ENCODE measurements at regions not wholly inside any gene's neighbourhood (a gene's known extent, or its start where the extent isn't known, plus 50 kb on each side); places are given as distances from the start of the nearest gene placed in this dataset.

DNA sequence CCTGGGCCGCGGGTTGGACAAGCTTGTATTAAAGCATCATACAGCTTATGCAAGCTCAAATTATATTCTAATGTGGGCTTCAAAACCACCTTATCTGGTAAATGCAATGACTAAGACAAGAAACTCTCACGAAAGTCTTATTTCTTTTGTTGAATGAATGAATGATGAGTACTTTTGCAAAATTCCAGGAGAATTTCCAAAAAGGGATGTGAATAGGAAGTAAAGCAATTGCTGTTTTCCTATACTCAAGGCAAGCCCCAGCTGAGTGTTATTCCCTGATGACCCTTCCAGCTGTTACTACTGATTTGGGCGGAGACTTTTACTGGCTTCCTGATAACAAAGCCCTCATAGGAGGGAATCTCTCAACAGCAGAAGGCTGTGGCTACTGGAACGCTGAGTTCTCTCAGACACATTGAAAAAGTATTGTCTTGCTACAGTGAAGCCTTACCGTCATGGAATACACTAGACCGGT lies 162.8 kb downstream of the SREK1 start:
- DNase-seq, result no peak

DNA sequence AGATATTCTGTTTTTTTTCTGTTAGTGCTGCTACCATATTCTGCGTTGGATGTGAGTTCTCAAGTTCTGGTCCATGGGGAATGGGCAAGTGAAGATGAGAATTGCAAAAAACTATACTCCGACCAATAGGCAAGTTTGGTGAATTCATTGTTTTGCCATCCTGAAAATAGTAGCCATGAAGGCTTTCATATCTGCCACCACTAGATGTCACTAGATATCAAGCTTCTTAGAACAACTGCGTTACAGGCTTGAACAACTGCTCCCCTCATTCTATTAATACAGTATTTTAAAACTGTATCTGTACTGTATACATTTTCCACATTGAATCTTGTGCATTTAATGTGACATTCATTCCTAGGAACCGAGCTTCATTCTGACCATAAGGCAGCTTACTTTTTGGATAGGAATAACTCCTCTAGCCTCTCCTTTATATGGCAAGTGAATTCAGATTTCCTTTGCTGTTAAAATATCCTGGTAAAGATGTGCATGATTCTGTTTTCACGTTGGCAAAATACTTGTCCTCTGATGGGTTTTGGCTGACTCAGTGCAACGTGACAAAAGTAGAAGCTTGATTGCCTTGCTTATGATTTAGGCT lies 163.6 kb downstream of the SREK1 start:
- DNase-seq, result peak; percentile 46

DNA sequence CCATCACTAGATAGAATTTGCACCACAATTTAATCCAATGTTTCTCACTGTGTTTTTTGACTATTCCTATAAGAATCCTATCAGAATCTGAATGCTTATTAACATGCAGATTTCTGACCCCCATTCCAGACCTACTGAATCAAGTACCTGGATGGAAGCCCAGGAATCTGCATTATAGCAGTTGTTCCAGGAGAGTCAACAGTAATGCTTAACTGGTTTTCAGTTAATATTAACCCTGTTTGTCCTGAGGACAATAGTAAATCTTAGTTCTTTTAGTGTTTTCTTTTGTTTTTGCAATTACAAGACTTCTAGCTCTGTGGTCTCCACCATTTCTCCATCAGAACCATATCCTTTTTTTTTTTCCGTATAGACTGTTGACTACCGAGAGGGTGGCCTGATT lies 168.2 kb downstream of the SREK1 start:
- DNase-seq, result no peak

DNA sequence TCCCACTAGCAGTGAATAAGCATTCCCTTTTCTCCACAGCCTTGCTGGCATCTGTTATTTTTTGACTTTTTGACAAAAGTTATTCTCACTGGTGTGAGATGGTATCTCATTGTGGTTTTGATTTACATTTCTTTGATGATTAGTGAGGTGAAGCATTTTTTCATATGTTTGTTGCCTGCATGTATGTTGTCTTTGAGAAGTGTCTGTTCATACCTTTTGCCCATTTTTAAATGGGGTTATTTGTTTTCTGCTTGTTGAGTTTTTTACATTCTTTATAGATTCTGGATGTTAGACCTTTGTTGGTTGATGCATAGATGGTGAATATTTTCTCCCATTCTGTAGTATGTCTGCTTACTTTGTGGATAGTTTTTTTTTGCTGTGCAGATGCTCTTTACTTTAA lies 171.7 kb downstream of the SREK1 start:
- no peak for DNase-seq

DNA sequence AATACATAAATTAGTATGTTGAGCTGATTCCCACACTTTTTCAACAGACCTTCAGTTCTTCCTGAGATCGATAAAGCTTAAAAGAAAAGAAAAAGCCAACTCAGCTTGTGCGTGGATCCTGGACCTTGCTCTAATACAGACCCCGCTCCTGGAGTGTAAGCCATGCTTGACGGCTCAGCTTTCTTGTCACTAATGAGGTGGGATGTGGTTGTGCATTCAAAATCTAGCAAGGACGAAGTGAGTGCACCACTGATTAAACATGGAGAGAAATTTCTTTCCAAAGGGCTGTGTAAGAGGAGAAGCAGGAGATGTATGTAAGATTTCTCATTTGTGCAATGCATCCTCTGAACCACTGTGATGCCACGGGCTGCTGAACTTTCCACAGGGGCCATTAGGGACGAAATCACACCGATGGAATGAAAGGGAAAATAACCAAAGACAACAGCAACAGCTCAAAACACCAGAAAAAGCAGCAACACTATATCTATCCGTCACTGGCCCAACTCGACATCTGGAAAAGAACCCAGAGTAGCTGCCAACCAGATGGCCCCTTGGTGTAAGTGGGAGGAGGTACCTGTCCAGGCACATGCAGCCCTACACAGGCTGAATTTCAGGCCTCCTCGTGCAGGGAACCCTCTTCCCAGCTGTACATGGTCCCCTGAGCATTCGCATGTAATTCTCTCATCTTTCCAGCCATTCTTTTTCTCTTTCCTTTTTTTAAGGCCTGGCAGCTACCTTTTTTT lies 178.9 kb downstream of the SREK1 start:
- DNase-seq, result no peak

DNA sequence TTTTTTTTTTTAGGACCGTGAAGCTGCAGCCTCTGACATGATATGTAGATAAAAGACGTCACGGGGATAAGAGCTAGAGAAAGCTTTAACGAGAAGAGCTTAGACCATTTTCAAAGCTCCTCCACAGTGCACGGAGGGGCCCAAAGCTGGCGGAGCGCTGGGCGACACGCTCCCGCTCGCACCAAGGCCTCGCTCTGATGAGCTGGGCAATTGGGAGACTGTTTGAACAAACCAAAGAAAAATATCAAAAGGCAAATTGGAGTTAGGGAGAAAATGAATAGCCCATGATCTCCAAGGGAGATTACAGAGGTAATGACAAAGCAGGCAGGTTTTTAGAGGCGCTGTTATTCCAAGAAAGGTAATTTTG lies 179.4 kb downstream of the SREK1 start:
- no peak for DNase-seq

DNA sequence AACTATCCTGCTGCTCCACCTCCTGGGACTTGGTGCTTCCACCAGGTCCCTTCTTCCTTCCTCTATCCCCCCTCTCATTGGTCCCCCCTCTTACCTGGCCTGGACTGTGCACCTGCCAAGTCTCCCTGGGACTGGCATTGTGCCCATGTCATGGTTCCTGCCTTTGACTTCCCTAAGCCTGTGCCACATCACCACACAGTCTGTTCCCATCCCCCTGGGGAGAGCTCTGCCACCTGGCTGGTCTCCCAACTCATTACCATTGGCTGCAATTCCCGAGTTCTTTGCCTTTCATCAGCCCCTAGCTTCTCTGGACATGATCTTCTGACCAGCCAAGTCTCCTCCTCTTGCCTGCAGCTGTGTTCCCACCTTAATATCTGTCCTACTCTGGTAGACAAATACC lies 180.3 kb downstream of the SREK1 start:
- DNase-seq, result peak; percentile 59

DNA sequence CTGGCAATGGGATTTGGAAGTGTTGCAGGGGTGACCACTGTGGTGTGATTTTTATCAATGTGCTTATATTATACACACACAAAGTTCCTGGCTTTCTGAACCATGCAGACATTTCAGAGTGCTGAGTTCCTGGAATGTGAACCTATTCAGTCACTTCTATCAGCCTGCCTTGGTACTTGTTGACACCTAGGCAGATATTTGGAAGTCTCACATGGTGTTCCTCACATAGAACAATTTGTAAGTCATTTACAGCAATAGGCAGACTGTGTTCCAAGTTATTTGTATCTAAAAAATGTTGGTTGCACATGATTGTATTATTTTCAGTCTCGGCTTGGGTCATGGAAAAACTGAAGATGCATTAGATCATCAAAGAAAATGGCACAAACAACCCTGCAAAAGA lies 182.2 kb downstream of the SREK1 start:
- DNase-seq, result no peak

DNA sequence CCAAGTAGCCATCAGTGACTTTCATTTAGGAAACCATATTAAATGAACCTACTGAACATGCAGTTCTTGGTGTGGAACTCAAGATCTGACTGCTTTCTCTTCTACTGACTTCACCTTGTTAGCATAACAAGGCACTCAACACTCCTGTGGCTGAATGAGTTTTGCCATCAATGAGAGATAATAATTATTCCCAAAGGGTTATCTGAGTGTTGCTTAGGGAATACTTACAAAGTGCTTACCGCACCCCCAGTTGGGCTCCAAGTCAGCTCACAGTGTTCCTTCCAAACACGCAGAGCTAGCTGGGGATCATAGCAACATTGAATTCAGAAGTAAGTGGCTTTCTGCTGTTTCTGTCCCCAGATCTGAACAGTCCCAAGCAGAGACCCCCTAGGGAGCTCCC lies 182.9 kb downstream of the SREK1 start:
- no peak for DNase-seq

DNA sequence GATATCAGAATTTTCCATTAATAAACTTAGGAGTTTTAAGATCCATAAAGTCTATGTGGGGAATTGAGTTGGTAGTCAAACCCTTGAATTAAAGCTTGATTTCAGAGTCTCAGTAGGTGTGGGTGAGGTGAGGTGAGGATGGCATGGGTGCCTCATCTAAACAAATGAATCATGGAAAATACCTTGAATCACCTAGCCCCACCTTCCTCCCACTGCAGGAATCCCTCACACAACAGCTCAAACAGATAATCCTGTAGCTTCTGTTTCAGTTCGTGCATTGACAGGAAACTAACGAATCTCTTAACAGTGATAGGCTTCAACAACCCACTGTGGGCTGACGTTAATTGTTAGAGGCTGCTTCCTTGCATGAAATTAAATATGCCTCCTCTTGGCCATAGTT lies 185.0 kb downstream of the SREK1 start:
- DNase-seq, result no peak

DNA sequence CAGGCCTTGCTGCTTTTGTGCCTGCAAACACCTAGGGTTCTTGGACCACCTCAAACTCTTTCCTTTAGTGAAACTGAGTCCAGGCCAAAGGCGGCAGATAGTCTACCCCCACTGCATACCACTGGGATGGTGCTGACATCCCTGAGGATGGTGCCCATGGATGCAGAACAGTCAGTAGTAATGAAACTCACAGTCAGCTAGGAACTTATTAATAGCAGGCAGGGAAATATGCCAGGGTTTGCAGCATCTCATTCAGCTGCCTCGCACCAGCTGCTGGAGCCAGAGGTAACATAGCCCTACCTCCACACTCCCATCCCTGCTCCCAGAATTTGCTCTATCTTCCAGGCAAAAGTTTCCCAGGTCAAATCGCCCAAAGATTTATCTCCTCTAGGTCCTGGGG lies 189.1 kb downstream of the SREK1 start:
- no peak for DNase-seq

DNA sequence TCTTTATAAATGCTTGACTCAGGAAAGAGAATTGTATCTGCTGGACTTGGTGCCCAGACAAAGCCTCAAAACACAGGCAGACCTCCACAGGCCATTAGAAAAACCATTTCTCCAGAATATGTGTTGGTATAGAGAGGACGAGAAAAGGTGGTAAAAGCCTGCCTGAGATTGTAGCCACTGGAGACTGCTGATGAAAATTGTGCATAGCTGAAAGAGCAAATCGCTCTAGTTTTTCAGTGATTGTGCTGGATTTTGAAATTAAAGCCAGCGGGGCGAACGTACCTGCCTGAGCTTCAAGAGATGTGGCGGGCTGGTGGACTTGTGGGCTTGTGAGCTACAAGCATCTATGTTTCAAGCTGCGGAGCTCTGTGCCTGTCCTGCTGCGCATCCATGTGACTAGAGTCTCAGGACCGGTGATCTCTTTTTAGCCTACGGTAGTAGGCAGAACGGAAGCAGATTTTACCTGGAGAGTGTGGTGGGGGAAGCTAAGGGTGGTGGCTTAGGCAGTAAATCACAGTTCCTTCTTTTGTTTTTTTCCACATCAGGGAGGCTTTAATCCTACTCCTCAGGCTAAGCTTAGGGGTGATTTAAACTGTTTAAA lies 193.6 kb downstream of the SREK1 start:
- DNase-seq, result no peak

DNA sequence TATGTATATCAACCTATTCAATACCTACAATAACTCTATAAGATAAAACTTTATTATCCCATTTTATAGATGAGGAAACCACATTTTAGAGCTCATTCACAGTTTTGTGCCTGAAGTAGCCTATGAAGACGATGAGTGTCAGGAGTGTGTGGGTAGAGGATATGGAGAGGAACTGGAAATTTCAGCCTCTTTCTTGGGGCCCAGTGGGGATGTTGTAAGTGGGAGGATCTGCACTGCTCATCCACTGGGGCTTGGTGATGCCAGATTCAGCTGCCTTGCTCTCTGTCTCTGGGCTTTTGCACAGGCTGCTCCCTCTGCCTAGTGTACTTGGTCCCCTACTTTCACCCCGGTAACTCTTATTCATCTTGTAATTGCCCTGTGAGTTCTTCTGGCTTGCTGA lies 194.7 kb downstream of the SREK1 start:
- DNase-seq, result no peak

DNA sequence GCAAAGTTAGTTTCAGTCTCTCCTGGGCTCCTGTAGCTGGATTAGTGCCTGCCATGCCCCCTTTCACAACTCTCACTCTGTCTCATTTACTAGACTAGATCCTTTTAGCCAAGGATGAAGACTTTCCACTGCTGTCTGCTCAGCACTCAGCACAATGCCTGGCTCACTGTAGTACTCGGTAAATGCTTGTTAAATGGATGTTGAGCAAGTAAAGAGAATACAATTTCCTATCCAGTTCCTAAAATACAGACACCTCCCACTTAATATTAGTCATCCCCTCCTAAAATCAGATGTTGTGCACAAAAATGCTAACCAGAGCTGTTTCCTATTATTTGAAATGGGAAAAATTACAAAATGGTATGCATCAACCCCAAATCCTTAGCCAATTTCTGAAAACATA lies 195.8 kb downstream of the SREK1 start:
- no peak for DNase-seq

DNA sequence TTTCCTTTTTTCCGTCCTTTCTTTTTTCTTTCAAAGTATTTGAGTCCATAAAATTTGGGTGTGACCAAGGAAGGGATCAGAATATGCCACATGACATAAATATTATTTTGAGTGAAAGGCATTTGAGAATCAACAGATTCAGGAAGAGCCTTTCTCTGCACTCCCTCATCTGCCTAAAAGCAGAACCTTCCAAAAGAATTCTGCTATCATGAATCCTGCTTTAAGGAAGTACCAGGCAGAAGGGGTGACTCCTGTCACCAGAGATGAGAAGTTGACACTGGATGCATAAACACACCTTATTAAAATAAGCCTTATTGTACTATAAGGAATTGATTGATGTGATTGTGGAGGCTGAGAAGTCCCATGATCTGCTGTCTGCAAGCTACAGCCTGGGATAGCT lies 196.7 kb downstream of the SREK1 start:
- no peak for DNase-seq

DNA sequence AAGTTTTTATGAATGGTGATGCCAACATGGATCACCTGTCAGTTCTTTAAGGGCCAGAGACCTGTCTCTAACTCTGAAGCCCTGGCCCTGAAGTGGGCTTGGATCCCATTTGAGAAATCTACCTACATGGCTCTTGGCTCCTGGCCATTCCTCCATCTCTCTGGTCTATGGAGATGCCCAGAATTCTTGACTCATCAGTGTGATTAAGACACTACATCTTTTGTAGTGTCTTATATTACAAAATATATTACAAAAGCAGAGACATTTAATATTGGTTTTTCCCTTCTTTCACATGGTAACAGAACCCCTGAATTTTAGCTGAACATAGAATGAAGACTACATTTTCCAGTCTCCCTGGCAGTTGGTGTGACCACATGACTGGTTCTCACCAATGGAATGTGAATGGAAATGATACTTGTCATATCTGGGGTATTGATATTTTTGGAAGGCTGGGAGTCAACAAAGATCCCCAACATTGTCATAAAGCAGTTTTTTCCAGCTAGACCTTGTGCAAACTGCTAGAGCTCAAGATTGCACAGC lies 198.3 kb downstream of the SREK1 start:
- no peak for DNase-seq

DNA sequence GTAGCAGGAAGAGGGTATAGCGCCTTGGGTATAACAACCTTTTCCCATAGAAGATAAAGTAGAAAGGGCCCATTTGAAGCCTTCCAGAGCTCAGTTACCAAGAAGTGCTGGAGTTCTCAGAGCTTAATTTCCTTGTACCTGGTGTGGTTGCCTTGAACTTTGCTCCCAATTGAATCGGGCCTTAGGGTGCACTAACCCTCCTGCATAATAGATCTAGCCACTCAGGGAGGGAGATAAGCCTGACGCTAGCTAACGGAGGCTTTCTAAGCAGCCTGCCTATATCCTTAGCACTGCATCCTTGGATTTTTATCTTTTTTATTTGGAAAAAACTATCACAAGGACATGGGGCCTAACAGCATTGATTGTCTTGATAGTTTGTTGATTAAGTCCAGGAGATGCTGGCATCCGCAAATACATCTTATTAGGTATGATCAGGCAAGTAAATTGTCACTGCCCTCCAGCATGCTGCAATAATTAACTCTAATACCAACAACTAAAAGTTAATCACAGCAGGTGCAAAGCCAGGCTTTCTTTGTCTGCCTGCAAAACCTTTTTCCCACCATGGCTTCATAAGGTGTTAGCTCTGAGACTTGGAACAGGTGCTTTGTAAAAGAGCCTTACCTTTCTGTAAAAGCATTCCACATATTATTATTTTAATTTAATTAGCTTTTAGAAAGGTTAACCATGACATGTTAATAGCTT lies 199.4 kb downstream of the SREK1 start:
- DNase-seq, result peak; percentile 23

DNA sequence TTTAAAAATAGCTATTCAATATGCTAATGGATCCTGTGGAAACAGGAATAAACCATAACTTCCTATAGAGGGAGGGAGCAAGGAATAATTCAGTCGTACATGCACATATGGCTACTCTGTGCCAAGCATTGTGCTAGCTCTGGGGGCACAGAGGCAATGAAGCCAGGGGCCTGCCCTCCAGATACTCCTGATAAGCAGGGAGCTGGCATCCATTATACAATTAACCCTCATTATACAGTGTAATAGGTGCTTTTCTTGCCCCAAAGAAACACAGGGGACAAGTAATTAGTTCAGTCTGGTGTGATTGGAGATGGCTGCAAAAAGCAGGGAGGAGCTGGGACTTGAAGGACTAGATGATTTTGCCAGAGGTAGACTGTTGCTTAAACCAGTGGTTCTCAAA lies 200.4 kb downstream of the SREK1 start:
- no peak for DNase-seq

DNA sequence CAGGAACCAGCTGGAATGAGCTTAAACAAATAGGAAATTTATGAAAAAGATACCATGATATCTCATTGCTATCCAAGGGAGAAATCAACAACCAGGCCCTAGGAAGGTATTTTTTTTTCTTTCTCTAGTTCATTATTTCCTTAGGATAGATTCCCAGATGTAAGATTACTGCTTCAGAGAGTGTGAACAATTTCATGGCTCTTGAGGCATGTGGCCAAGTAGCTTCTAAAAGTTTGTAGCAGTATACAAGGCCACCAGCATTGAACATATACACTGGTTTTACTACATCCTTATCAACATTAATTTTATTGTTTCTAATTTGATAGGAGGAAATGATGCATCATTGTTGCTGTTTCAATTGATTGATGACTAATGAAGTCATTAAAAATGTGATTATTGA lies 201.2 kb downstream of the SREK1 start:
- DNase-seq, result no peak

DNA sequence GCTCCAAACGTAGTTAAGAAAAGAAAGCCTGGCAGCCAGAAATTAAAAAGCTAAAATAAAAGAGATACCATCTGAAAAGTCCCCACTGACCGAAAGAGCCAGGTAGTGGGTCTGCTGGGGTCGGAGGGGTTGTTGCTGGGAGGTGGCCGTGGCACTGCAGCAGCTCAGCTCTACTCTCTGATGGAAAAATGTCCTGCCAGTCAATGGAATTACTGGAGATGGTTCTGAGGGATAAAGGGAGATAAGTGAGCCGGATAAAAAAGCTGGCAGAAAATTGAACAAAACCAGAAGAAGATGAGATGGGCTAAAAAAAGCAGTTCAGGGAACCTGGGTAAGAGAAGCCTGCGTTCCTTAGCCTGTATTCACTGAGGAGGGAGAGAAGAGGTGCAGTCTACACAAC lies 202.8 kb downstream of the SREK1 start:
- no peak for DNase-seq

DNA sequence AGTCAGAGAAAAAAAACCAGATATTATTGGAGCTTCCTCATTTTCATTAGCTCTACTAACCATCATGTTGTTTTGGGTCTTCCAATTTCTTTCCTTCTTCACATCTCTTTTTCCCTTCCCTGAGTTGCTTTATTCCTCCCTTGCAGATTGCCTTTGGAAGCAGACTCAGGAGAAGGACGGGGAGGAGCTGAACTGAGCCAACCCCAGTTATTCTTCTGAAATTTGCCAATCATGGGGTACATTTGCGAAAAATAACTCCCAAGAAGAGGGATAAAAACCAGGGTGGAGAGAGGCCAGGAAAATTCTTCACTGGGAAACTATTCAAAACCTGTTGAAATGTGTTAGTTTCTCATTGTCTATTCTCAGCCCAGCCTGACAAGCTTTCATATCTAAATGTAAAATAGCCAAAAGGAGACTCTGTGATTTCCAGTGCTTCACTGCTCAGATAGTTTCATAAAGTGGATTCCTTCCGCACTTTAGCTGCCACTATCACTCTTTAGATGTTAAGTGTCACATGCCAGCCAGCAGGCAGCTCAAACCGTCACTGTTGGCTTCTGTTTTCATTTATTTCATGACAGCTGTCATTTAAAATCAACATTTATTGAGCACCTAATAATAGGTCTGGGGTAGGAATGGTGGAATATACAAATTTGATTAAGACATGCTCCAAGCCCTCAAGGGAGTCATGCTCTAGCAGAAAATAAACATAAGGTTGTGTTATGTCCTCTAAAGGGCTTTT lies 204.5 kb downstream of the SREK1 start:
- no peak for DNase-seq

DNA sequence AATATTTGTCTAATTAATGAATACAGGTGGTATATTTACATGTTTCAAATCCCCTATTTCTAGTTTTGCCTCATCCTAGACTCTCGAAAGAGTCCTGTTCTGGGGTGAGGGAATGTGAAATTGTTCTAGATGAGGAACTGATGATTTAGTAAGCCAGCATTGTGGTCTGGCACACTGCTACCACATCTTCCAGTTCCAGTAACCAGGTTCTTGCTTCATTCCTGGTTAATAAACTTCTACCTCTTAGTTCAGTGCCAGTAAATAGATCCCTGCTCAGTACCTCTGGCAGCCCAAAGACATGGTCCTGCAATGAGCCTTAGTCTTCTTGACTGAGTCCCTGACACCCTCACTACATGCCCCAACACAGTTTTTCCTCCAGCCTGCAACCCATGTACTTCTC lies 207.7 kb downstream of the SREK1 start:
- no peak for DNase-seq

DNA sequence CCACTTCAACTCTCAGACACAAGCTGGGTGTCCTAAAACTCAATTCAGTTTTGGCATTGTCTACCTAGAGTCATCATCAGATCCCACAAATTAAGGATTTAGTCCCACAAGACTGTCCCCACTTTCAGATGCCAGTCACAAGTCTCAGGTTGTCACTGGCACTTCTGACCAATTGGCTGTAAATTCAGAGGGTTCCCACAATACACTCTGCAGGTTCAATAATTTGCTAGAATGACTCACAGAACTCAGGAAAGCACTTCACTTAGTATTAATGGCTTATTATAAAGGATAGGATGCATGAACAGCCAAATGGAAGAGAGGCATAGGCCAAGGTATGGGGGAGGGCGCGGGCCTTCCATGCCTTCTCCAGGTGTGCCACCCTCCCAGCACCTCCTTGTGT lies 209.1 kb downstream of the SREK1 start:
- no peak for DNase-seq

Data from NCI-H1105 (cell line).